Esophagus muscularis mucosa (tissue), 3 donors: ENCODE measurements at regions not wholly inside any gene's neighbourhood (a gene's known extent, or its start where the extent isn't known, plus 50 kb on each side); places are given as distances from the start of the nearest gene placed in this dataset.

ENCODE experiments used
- CTCF ChIP-seq, 3 experiments: fragments of 200-600 bp in 2 of 3; fragments of 450-650 bp in 1 of 3; sonication (generic) in 2 of 3; IDR thresholded peaks; one replicate each; pipeline ENCODE4 v1.5.1; 2017 to 2019; ENCODE audit warnings: antibody characterized with exemption in 3 of 3, mild to moderate bottlenecking in 2 of 3, moderate library complexity in 1 of 3
- POLR2AphosphoS5 ChIP-seq, 2 donors: sonication (generic); formaldehyde crosslinking; IDR thresholded peaks; one replicate each; pipeline ENCODE4 v1.6.1; 2017; ENCODE audit warnings: antibody characterized with exemption in 2 of 2

GRCh38 chr1:239800861-239801260 lies 290.8 kb upstream of the FMN2 start:
- TF ChIP-seq POLR2AphosphoS5 (IDR thresholded peaks at IDR 0.05) (no peak), CTCF (IDR thresholded peaks at IDR 0.05) (no peak)
